Caco-2 (cell line): ENCODE measurements at regions not wholly inside any gene's neighbourhood (a gene's known extent, or its start where the extent isn't known, plus 50 kb on each side); places are given as distances from the start of the nearest gene placed in this dataset.

Source experiments
- BruUV-seq: library from RNA; stranded (reverse); fragments of 400-500 nt; replicated peaks from 2 replicates; lab custom pipeline; 2021; lab: Mats Ljungman, UMichigan
- CTCF ChIA-PET: fragments of 300-600 bp; sonication (Branson Sonifier 250); formaldehyde crosslinking; loops from one replicate; lab custom pipeline; 2022; ENCODE audit warnings: antibody characterized with exemption; lab: Charles Lee
- POLR2A ChIA-PET: fragments of 300-600 bp; sonication (Branson Sonifier 250); formaldehyde crosslinking; loops from one replicate; lab custom pipeline; 2022; ENCODE audit warnings: antibody characterized with exemption; lab: Charles Lee
- DNase-seq, 2 experiments: peaks; one replicate each; pipeline versions ENCODE4 v3.0.0 to v3.0.0-alpha.2; 2020 to 2022
- H3K27me3 ChIP-seq: replicated peaks from 2 replicates; pipeline ENCODE4 v1.6.0; 2011; ENCODE audit warnings: low read length; ENCODE audit not compliant: control insufficient read depth, insufficient read depth
- H3K36me3 ChIP-seq: 2 replicates; pipeline ENCODE4 v1.5.1; 2011; ENCODE audit warnings: low read length; ENCODE audit not compliant: control insufficient read depth, insufficient read depth
- H3K4me1 ChIP-seq: fragments of 250-450 bp; sonication (Bioruptor Pico); 2 replicates; pipeline ENCODE4 v1.5.1; 2020; ENCODE audit warnings: mild to moderate bottlenecking
- H3K4me3 ChIP-seq: 2 replicates; pipeline ENCODE4 v1.5.1; 2011; ENCODE audit warnings: low read depth, mild to moderate bottlenecking, control low read depth, low read length
- H3K9me3 ChIP-seq: fragments of 250-450 bp; sonication (Bioruptor Pico); 2 replicates; pipeline ENCODE4 v1.5.1; 2020; ENCODE audit warnings: mild to moderate bottlenecking, moderate library complexity
- H3K27ac Mint-ChIP-seq: one replicate; pipeline ENCODE4 v1.8.0; 2022; ENCODE audit warnings: mixed read lengths; ENCODE audit not compliant: unreplicated experiment
- H3K27me3 Mint-ChIP-seq: one replicate; pipeline ENCODE4 v1.8.0; 2022; ENCODE audit warnings: mixed read lengths; ENCODE audit not compliant: insufficient read depth, unreplicated experiment
- H3K36me3 Mint-ChIP-seq: one replicate; pipeline ENCODE4 v1.8.0; 2022; ENCODE audit warnings: mild to moderate bottlenecking, mixed read lengths; ENCODE audit not compliant: insufficient read depth, unreplicated experiment
- H3K4me1 Mint-ChIP-seq: one replicate; pipeline ENCODE4 v1.8.0; 2022; ENCODE audit warnings: low read depth, mixed read lengths; ENCODE audit not compliant: unreplicated experiment
- H3K4me3 Mint-ChIP-seq: one replicate; pipeline ENCODE4 v1.8.0; 2022; ENCODE audit warnings: mild to moderate bottlenecking, moderate library complexity, mixed read lengths; ENCODE audit not compliant: unreplicated experiment
- H3K9me3 Mint-ChIP-seq: one replicate; pipeline ENCODE4 v1.8.0; 2022; ENCODE audit warnings: mixed read lengths; ENCODE audit not compliant: unreplicated experiment
- intact Hi-C: fragments of 100-400 bp; cut with micrococcal nuclease; formaldehyde crosslinking; loops from one replicate; pipeline ENCODE4 v1.10.0; 2022; ENCODE audit not compliant: unreplicated experiment
- TF ChIP-seq, protein P1 (sequence below), 2 experiments: fragments of 200-600 bp in 1 of 2; IDR thresholded peaks; 1 replicate in 1 of 2; 2 replicates in 1 of 2; pipeline versions ENCODE4 v1.5.1 to v1.8.0; 2011 to 2022; ENCODE audit warnings: antibody characterized with exemption in 1 of 2, control low read depth in 1 of 2, inconsistent platforms in 1 of 2, low read depth in 1 of 2, low read length in 1 of 2, mild to moderate bottlenecking in 1 of 2, moderate library complexity in 1 of 2; ENCODE audit not compliant: insufficient read depth in 1 of 2, severe bottlenecking in 1 of 2, unreplicated experiment in 1 of 2

GRCh38 chr12:90729736-90730135 lies 225.2 kb downstream of the CCER1 start:
- H3K27me3 Mint-ChIP-seq, result peaks cover 4% of the 10 kb centered on the region
- Histone ChIP-seq H3K36me3 (no peaks in the 10 kb centered on the region), H3K4me3 (no peak overlapping the region), H3K9me3 (no peaks in the 10 kb centered on the region), H3K27me3 (no peaks in the 10 kb centered on the region), H3K4me1 (no peaks in the 10 kb centered on the region)
- H3K36me3 Mint-ChIP-seq, result no peaks in the 10 kb centered on the region
- ChIA-PET CTCF (no interaction called here), POLR2A (no interaction called here)
- DNase-seq, result no peak
- H3K27ac Mint-ChIP-seq, result no peak overlapping the region
- H3K4me1 Mint-ChIP-seq, result no peaks in the 10 kb centered on the region
- H3K4me3 Mint-ChIP-seq, result no peak overlapping the region
- BruUV-seq, result no TSS peak
- H3K9me3 Mint-ChIP-seq, result peaks cover 10% of the 10 kb centered on the region
- intact Hi-C loops, result no loop called here
- TF ChIP-seq, protein P1, sequence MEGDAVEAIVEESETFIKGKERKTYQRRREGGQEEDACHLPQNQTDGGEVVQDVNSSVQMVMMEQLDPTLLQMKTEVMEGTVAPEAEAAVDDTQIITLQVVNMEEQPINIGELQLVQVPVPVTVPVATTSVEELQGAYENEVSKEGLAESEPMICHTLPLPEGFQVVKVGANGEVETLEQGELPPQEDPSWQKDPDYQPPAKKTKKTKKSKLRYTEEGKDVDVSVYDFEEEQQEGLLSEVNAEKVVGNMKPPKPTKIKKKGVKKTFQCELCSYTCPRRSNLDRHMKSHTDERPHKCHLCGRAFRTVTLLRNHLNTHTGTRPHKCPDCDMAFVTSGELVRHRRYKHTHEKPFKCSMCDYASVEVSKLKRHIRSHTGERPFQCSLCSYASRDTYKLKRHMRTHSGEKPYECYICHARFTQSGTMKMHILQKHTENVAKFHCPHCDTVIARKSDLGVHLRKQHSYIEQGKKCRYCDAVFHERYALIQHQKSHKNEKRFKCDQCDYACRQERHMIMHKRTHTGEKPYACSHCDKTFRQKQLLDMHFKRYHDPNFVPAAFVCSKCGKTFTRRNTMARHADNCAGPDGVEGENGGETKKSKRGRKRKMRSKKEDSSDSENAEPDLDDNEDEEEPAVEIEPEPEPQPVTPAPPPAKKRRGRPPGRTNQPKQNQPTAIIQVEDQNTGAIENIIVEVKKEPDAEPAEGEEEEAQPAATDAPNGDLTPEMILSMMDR (IDR thresholded peaks at IDR 0.05; ENCODE audit: insufficient read depth in 1 of 2, low read depth in 1 of 2, low read length in 1 of 2, severe bottlenecking in 1 of 2, unreplicated experiment in 1 of 2), result no peak

GRCh38 chr12:90712671-90713070 lies 242.3 kb downstream of the CCER1 start:
- H3K4me3 Mint-ChIP-seq, result no peak overlapping the region
- TF ChIP-seq, protein P1 (IDR thresholded peaks at IDR 0.05; ENCODE audit: insufficient read depth in 1 of 2, low read depth in 1 of 2, low read length in 1 of 2, severe bottlenecking in 1 of 2, unreplicated experiment in 1 of 2), result no peak
- BruUV-seq, result no TSS peak
- intact Hi-C loops, result no loop called here
- no peaks in the 10 kb centered on the region for H3K27me3 Mint-ChIP-seq
- ChIA-PET POLR2A (no interaction called here), CTCF (no interaction called here)
- no peak for DNase-seq
- H3K4me3 ChIP-seq, result no peak overlapping the region
- H3K27me3 ChIP-seq, result no peaks in the 10 kb centered on the region
- no peaks in the 10 kb centered on the region for H3K9me3 Mint-ChIP-seq
- no peak overlapping the region for H3K27ac Mint-ChIP-seq
- H3K4me1 Mint-ChIP-seq, result no peaks in the 10 kb centered on the region
- no peaks in the 10 kb centered on the region for H3K9me3 ChIP-seq
- H3K36me3 Mint-ChIP-seq, result no peaks in the 10 kb centered on the region
- H3K36me3 ChIP-seq, result no peaks in the 10 kb centered on the region
- no peaks in the 10 kb centered on the region for H3K4me1 ChIP-seq

DNA sequence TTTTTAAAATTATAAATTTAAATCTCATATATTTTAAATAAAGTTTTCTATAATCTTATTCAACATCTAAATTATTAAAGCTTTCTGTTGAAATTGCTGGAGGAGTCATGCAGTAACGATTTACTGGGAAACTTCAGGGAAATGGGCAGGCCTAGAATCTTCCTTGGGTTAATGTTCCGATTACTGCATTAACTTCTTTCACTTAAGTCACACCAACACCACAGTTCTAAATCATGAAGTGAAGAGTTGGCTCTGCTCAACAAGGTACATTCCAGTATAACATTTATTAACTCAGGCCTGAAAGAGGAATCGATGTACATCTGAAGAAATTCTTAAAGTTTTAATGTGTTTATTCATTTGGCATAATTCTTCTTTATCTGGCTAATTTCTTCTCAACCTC lies 244.3 kb downstream of the CCER1 start:
- no peak overlapping the region for H3K4me3 Mint-ChIP-seq
- H3K9me3 Mint-ChIP-seq, result no peaks in the 10 kb centered on the region
- H3K36me3 Mint-ChIP-seq, result no peaks in the 10 kb centered on the region
- CTCF ChIA-PET, result no interaction called here
- no peaks in the 10 kb centered on the region for H3K4me1 Mint-ChIP-seq
- TF ChIP-seq, protein P1 (IDR thresholded peaks at IDR 0.05; ENCODE audit: insufficient read depth in 1 of 2, low read depth in 1 of 2, low read length in 1 of 2, severe bottlenecking in 1 of 2, unreplicated experiment in 1 of 2), result no peak
- H3K36me3 ChIP-seq, result no peaks in the 10 kb centered on the region
- POLR2A ChIA-PET, result no interaction called here
- H3K9me3 ChIP-seq, result no peaks in the 10 kb centered on the region
- no peaks in the 10 kb centered on the region for H3K27me3 ChIP-seq
- no peaks in the 10 kb centered on the region for H3K4me1 ChIP-seq
- no peaks in the 10 kb centered on the region for H3K27me3 Mint-ChIP-seq
- intact Hi-C loops, result no loop called here
- no peak overlapping the region for H3K4me3 ChIP-seq
- no TSS peak for BruUV-seq
- no peak overlapping the region for H3K27ac Mint-ChIP-seq
- DNase-seq, result no peak
